B cell (primary cell): ENCODE measurements at regions not wholly inside any gene's neighbourhood (a gene's known extent, or its start where the extent isn't known, plus 50 kb on each side); places are given as distances from the start of the nearest gene placed in this dataset.

Experiments
- ATAC-seq: fragments of 200-7000 bp; cut with Tn5 transposase; one replicate; pipeline ENCODE4 v1.10.0; 2021; ENCODE audit warnings: low read depth, mild to moderate bottlenecking, moderate number of reproducible peaks, moderate library complexity
- CTCF ChIA-PET: fragments of 350-600 bp; sonication (Branson Sonifier 250); formaldehyde crosslinking; loops from one replicate; lab custom pipeline; 2021; ENCODE audit warnings: antibody characterized with exemption, inconsistent platforms; lab: Charles Lee
- POLR2A ChIA-PET: fragments of 350-600 bp; sonication (Branson Sonifier 250); formaldehyde crosslinking; loops from one replicate; lab custom pipeline; 2021; ENCODE audit warnings: antibody characterized with exemption; lab: Charles Lee
- DNase-seq: peaks from one replicate; pipeline ENCODE4 v3.0.0; 2013
- H2AFZ ChIP-seq: 2 replicates; pipeline ENCODE4 v1.6.1; 2012; ENCODE audit warnings: mild to moderate bottlenecking, low read depth, low read length; ENCODE audit not compliant: insufficient read depth, poor library complexity, severe bottlenecking
- H3K27ac ChIP-seq, 2 donors: 1 replicate in 1 of 2; 2 replicates in 1 of 2; pipeline ENCODE4 v1.5.1; 2012 to 2013; ENCODE audit warnings: low read length in 2 of 2, mild to moderate bottlenecking in 2 of 2, moderate library complexity in 1 of 2
- H3K27me3 ChIP-seq, 4 experiments: fragments of 200-600 bp in 1 of 4; sonication (generic) in 1 of 4; replicated peaks in 1 of 4; 1 replicate in 2 of 4; 2 replicates in 2 of 4; pipeline versions ENCODE4 v1.6.1 to v1.7.0; 2013 to 2016; ENCODE audit warnings: low read length in 3 of 4, mild to moderate bottlenecking in 2 of 4, mixed read lengths in 1 of 4, moderate library complexity in 1 of 4; ENCODE audit not compliant: insufficient read depth in 4 of 4, control insufficient read depth in 3 of 4; ENCODE audit errors: control extremely low read depth in 1 of 4
- H3K36me3 ChIP-seq, 2 experiments: replicated peaks in 1 of 2; 1 replicate in 1 of 2; 2 replicates in 1 of 2; pipeline versions ENCODE4 v1.6.1 to v1.7.1; 2013; ENCODE audit warnings: low read length in 1 of 2; ENCODE audit not compliant: insufficient read depth in 2 of 2, control insufficient read depth in 1 of 2; ENCODE audit errors: control extremely low read depth in 1 of 2, extremely low read depth in 1 of 2
- H3K4me1 ChIP-seq, 2 donors: fragments of 200-600 bp in 1 of 2; sonication (generic) in 1 of 2; 1 replicate in 1 of 2; 2 replicates in 1 of 2; pipeline versions ENCODE4 v1.5.1 to v1.6.1; 2013 to 2017; ENCODE audit warnings: low read length in 2 of 2; ENCODE audit not compliant: control insufficient read depth in 2 of 2, insufficient read depth in 2 of 2
- H3K4me2 ChIP-seq: replicated peaks from 2 replicates; pipeline ENCODE3; 2012; ENCODE audit warnings: mild to moderate bottlenecking, low read depth, low read length; ENCODE audit not compliant: poor library complexity, severe bottlenecking
- H3K4me3 ChIP-seq, 5 experiments: fragments of 200-600 bp in 1 of 5; sonication (generic) in 1 of 5; 1 replicate in 3 of 5; 2 replicates in 2 of 5; pipeline versions ENCODE4 v1.5.1 to v1.7.0; 2011 to 2016; ENCODE audit warnings: low read length in 4 of 5, mild to moderate bottlenecking in 4 of 5, low read depth in 2 of 5, control low read depth in 1 of 5, moderate library complexity in 1 of 5; ENCODE audit not compliant: insufficient read depth in 1 of 5; ENCODE audit errors: control extremely low read depth in 1 of 5, extremely low read depth in 1 of 5
- H3K79me2 ChIP-seq: fragments of 200-600 bp; sonication (generic); one replicate; pipeline ENCODE4 v1.6.0; 2016; ENCODE audit warnings: low read length; ENCODE audit not compliant: control insufficient read depth, insufficient read depth
- H3K9ac ChIP-seq: fragments of 200-600 bp; sonication (generic); 2 replicates; pipeline ENCODE4 v1.6.1; 2017; ENCODE audit warnings: mild to moderate bottlenecking, low read length, moderate library complexity
- H3K9me3 ChIP-seq, 3 donors: one replicate each; pipeline versions ENCODE4 v1.6.1 to v1.7.1; 2013; ENCODE audit warnings: low read length in 2 of 3; ENCODE audit not compliant: control insufficient read depth in 2 of 3, insufficient read depth in 1 of 3; ENCODE audit errors: control extremely low read depth in 1 of 3
- H4K20me1 ChIP-seq: 2 replicates; pipeline ENCODE4 v1.6.0; 2012; ENCODE audit warnings: mild to moderate bottlenecking, low read length; ENCODE audit not compliant: insufficient read depth, control insufficient read depth, poor library complexity, severe bottlenecking
- H3K27ac Mint-ChIP-seq: one replicate; pipeline ENCODE4 v1.8.0; 2021; ENCODE audit warnings: mixed read lengths
- H3K27me3 Mint-ChIP-seq: one replicate; pipeline ENCODE4 v1.8.0; 2021; ENCODE audit warnings: mixed read lengths
- H3K4me1 Mint-ChIP-seq: one replicate; pipeline ENCODE4 v1.8.0; 2021; ENCODE audit warnings: mixed read lengths
- H3K4me3 Mint-ChIP-seq: one replicate; pipeline ENCODE4 v1.8.0; 2021; ENCODE audit warnings: mixed read lengths
- H3K9me3 Mint-ChIP-seq: one replicate; pipeline ENCODE4 v1.8.0; 2022; ENCODE audit warnings: mixed read lengths; ENCODE audit not compliant: insufficient read depth
- CTCF ChIP-seq: fragments of 200-600 bp; IDR thresholded peaks from one replicate; pipeline ENCODE4 v1.8.0; 2022; ENCODE audit warnings: antibody characterized with exemption, mild to moderate bottlenecking
- EZH2 ChIP-seq: IDR thresholded peaks from 2 replicates; pipeline ENCODE4 v1.6.1; 2012; ENCODE audit warnings: borderline replicate concordance, low read depth, mild to moderate bottlenecking, moderate library complexity, low read length; ENCODE audit not compliant: insufficient read depth, poor library complexity, severe bottlenecking
- WGBS: methylation state at CpG from one replicate; pipeline ENCODE4 v1.1.5; 2013; ENCODE audit warnings: missing lambda C conversion rate; ENCODE audit not compliant: insufficient coverage; 5-methylcytosine and 5-hydroxymethylcytosine counted together
- intact Hi-C: fragments of 100-400 bp; cut with micrococcal nuclease; formaldehyde crosslinking; loops from one replicate; pipeline ENCODE4 v1.10.0; 2022

- CTCF ChIA-PET: interaction anchor here (1.0 kb wide), 1 partner anchor 14 kb away, joined by 3 read pairs; no protein-coding TSS in a partner anchor
- Histone ChIP-seq H3K4me3 (no peak overlapping the region), H3K27me3 (no peaks in the 10 kb centered on the region), H3K36me3 (no peaks in the 10 kb centered on the region), H3K9ac (no peak overlapping the region), H4K20me1 (no peaks in the 10 kb centered on the region), H3K9me3 (peaks cover 0 to 55% (median 0%) of the 10 kb centered on the region in 3 donors), H3K79me2 (no peaks in the 10 kb centered on the region), H2AFZ (no peak overlapping the region), H3K27ac (no peak overlapping the region), H3K4me1 (no peaks in the 10 kb centered on the region), H3K4me2 (no peak overlapping the region)
- DNase-seq (peak; percentile 8), ATAC-seq (no peak)
- no peaks in the 10 kb centered on the region for H3K9me3 Mint-ChIP-seq
- TF ChIP-seq CTCF (no peak), EZH2 (no peak)
- no peak overlapping the region for H3K4me3 Mint-ChIP-seq
- no peak overlapping the region for H3K27ac Mint-ChIP-seq
- POLR2A ChIA-PET: no interaction called here
- intact Hi-C loops: no loop called here
- WGBS: 83% methylated on average over 12 of the region's 14 CpGs
- no peaks in the 10 kb centered on the region for H3K27me3 Mint-ChIP-seq
- H3K4me1 Mint-ChIP-seq: no peaks in the 10 kb centered on the region
Measured at GRCh38 chr10:130495891-130496636, 359.9 kb downstream of the GLRX3 start.
